Mesenchymal stem cell (in vitro differentiated cells and primary cell): ENCODE measurements at regions not wholly inside any gene's neighbourhood (a gene's known extent, or its start where the extent isn't known, plus 50 kb on each side); places are given as distances from the start of the nearest gene placed in this dataset.

Experiments used
- DNase-seq: peaks from one replicate; pipeline ENCODE4 v3.0.0-alpha.2; 2013
- H2AFZ ChIP-seq: one replicate; pipeline ENCODE4 v1.6.1; 2013; ENCODE audit warnings: low read depth, mild to moderate bottlenecking, control low read depth, inconsistent platforms, low read length, moderate library complexity
- H2AK5ac ChIP-seq: 2 replicates; pipeline ENCODE4 v1.6.1; 2013; ENCODE audit warnings: low read length, moderate library complexity, mild to moderate bottlenecking, inconsistent platforms; ENCODE audit not compliant: severe bottlenecking
- H2BK120ac ChIP-seq: one replicate; pipeline ENCODE4 v1.6.1; 2013; ENCODE audit warnings: low read depth, mild to moderate bottlenecking, inconsistent platforms, low read length, moderate library complexity
- H2BK12ac ChIP-seq, 2 experiments: one replicate each; pipeline ENCODE4 v1.6.1; 2013; ENCODE audit warnings: inconsistent platforms in 2 of 2, low read length in 2 of 2, mild to moderate bottlenecking in 2 of 2, moderate library complexity in 2 of 2, control low read depth in 1 of 2
- H2BK15ac ChIP-seq: one replicate; pipeline ENCODE4 v1.6.1; 2013; ENCODE audit warnings: mild to moderate bottlenecking, low read depth, inconsistent platforms; ENCODE audit not compliant: poor library complexity, severe bottlenecking
- H2BK5ac ChIP-seq: 2 replicates; pipeline ENCODE4 v1.6.1; 2013; ENCODE audit warnings: low read depth, mild to moderate bottlenecking, low read length, control low read depth, inconsistent platforms; ENCODE audit not compliant: poor library complexity, severe bottlenecking
- H3K14ac ChIP-seq, 2 experiments: one replicate each; pipeline ENCODE4 v1.6.1; 2013; ENCODE audit warnings: inconsistent platforms in 2 of 2, low read length in 2 of 2, control low read depth in 1 of 2, mild to moderate bottlenecking in 1 of 2, moderate library complexity in 1 of 2
- H3K18ac ChIP-seq, 2 experiments: one replicate each; pipeline ENCODE4 v1.6.1; 2013; ENCODE audit warnings: inconsistent platforms in 2 of 2, low read length in 2 of 2, control low read depth in 1 of 2, low read depth in 1 of 2, mild to moderate bottlenecking in 1 of 2
- H3K23ac ChIP-seq, 2 experiments: one replicate each; pipeline ENCODE4 v1.6.1; 2013; ENCODE audit warnings: inconsistent platforms in 2 of 2, low read length in 2 of 2, mild to moderate bottlenecking in 2 of 2, moderate library complexity in 2 of 2, control low read depth in 1 of 2
- H3K27ac ChIP-seq: 2 replicates; pipeline ENCODE4 v1.5.1; 2013; ENCODE audit warnings: mild to moderate bottlenecking, moderate library complexity, low read length, control low read depth, inconsistent platforms; ENCODE audit not compliant: poor library complexity, severe bottlenecking
- H3K27me3 ChIP-seq, 2 experiments: 2 replicates each; pipeline versions ENCODE4 v1.6.1 to v1.7.0; 2013; ENCODE audit warnings: low read length in 2 of 2, mild to moderate bottlenecking in 2 of 2, moderate library complexity in 2 of 2, control low read depth in 1 of 2, inconsistent platforms in 1 of 2; ENCODE audit not compliant: control insufficient read depth in 1 of 2, insufficient read depth in 1 of 2
- H3K36me3 ChIP-seq, 2 experiments: 2 replicates each; pipeline versions ENCODE4 v1.6.1 to v1.7.0; 2013; ENCODE audit warnings: low read length in 2 of 2, control low read depth in 1 of 2, inconsistent platforms in 1 of 2, low read depth in 1 of 2, mild to moderate bottlenecking in 1 of 2; ENCODE audit not compliant: insufficient read depth in 2 of 2, control insufficient read depth in 1 of 2
- H3K4ac ChIP-seq, 2 experiments: one replicate each; pipeline ENCODE4 v1.6.1; 2013; ENCODE audit warnings: inconsistent platforms in 2 of 2, low read length in 2 of 2, mild to moderate bottlenecking in 2 of 2, moderate library complexity in 2 of 2, control low read depth in 1 of 2, low read depth in 1 of 2
- H3K4me1 ChIP-seq: 2 replicates; pipeline ENCODE4 v1.6.1; 2013; ENCODE audit warnings: low read depth, low read length, control low read depth; ENCODE audit not compliant: control insufficient read depth, insufficient read depth
- H3K4me2 ChIP-seq: 2 replicates; pipeline ENCODE4 v1.6.1; 2013; ENCODE audit warnings: low read length, mild to moderate bottlenecking, inconsistent platforms; ENCODE audit not compliant: poor library complexity, severe bottlenecking
- H3K4me3 ChIP-seq, 2 experiments: 2 replicates each; pipeline versions ENCODE4 v1.5.1 to v1.7.0; 2013; ENCODE audit warnings: low read length in 2 of 2, mild to moderate bottlenecking in 2 of 2, control low read depth in 1 of 2, low read depth in 1 of 2; ENCODE audit not compliant: insufficient read depth in 1 of 2
- H3K79me1 ChIP-seq: replicated peaks from 2 replicates; pipeline ENCODE4 v1.6.1; 2013; ENCODE audit warnings: mild to moderate bottlenecking, control low read depth, low read length, inconsistent platforms; ENCODE audit not compliant: poor library complexity, severe bottlenecking
- H3K9ac ChIP-seq: 2 replicates; pipeline ENCODE4 v1.7.0; 2013; ENCODE audit warnings: mild to moderate bottlenecking, low read length, moderate library complexity
- H3K9me3 ChIP-seq: 2 replicates; pipeline ENCODE4 v1.7.0; 2013; ENCODE audit warnings: mild to moderate bottlenecking, low read length; ENCODE audit not compliant: control insufficient read depth
- H4K8ac ChIP-seq: one replicate; pipeline ENCODE4 v1.6.1; 2013; ENCODE audit warnings: inconsistent platforms, mild to moderate bottlenecking, low read length, moderate library complexity
- H4K91ac ChIP-seq: one replicate; pipeline ENCODE4 v1.6.1; 2013; ENCODE audit warnings: mild to moderate bottlenecking, low read length, inconsistent platforms
- WGBS: methylation state at CpG from one replicate; pipeline ENCODE4 v1.1.7; 2013; ENCODE audit warnings: mixed read lengths; 5-methylcytosine and 5-hydroxymethylcytosine counted together

DNA sequence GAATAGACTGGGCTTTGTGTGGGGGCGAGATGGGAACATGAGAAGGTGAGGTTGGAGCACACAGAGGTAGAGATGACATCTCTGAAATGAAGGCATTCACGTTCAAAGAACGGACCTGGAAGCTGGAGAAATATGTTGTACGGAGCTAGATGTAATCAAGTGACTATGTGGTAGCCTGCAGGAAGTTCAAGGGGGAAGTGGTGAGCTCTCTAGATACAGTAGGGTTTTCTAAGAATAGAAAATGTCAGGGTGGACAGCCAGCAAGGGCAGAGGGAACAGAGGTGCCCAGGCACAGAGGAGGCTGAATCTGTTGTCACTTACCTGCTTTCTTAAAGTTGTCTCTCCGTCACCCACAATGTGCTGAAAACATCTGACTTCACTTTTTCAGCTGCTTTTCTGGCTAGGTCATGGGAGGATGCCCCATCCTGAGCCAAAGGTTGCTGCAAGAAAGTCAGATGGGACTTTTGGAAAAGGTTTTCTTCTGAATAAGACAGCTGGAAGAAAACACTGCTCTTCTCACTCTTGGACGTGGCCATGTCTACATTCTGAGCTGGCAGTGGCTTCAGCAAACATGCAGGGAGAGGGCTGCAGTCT is 171.5 kb upstream of the B3GAT1 start:
- H3K14ac ChIP-seq: no peak overlapping the region
- H3K27me3 ChIP-seq: peaks cover 0 to 4% of the 10 kb centered on the region in 2 experiments
- no peak for DNase-seq
- 63% methylated on average over 6 of the region's 6 CpGs for WGBS
- H2BK15ac ChIP-seq: no peak overlapping the region
- H4K8ac ChIP-seq: no peak overlapping the region
- H3K9ac ChIP-seq: no peak overlapping the region
- H4K91ac ChIP-seq: no peak overlapping the region
- H3K4me1 ChIP-seq: no peaks in the 10 kb centered on the region
- no peak overlapping the region for H2AFZ ChIP-seq
- H3K18ac ChIP-seq: no peak overlapping the region
- H3K79me1 ChIP-seq: no peaks in the 10 kb centered on the region
- no peaks in the 10 kb centered on the region for H3K9me3 ChIP-seq
- H3K4me2 ChIP-seq: no peak overlapping the region
- H3K23ac ChIP-seq: no peak overlapping the region
- no peak overlapping the region for H2BK12ac ChIP-seq
- no peak overlapping the region for H2BK5ac ChIP-seq
- H3K4me3 ChIP-seq: no peak overlapping the region
- no peak overlapping the region for H3K4ac ChIP-seq
- H3K36me3 ChIP-seq: no peaks in the 10 kb centered on the region
- no peak overlapping the region for H2AK5ac ChIP-seq
- H3K27ac ChIP-seq: no peak overlapping the region
- no peak overlapping the region for H2BK120ac ChIP-seq

- Histone ChIP-seq H3K36me3 (no peaks in the 10 kb centered on the region), H2BK12ac (no peak overlapping the region), H3K79me1 (no peaks in the 10 kb centered on the region), H3K9ac (no peak overlapping the region), H4K8ac (no peak overlapping the region), H2AK5ac (no peak overlapping the region), H3K14ac (no peak overlapping the region), H4K91ac (no peak overlapping the region), H2BK5ac (no peak overlapping the region), H3K4me1 (no peaks in the 10 kb centered on the region), H2AFZ (no peak overlapping the region), H3K23ac (no peak overlapping the region), H3K9me3 (no peaks in the 10 kb centered on the region), H2BK15ac (no peak overlapping the region), H3K4me3 (no peak overlapping the region), H3K27ac (no peak overlapping the region), H3K4me2 (no peak overlapping the region), H3K18ac (no peak overlapping the region), H3K4ac (no peak overlapping the region), H2BK120ac (no peak overlapping the region), H3K27me3 (peaks cover 0 to 5% of the 10 kb centered on the region in 2 experiments)
- 23% methylated on average over 1 of the region's 1 CpG for WGBS
- DNase-seq: no peak
These were observed 170.7 kb upstream of the B3GAT1 start for GRCh38 chr11:134582770-134583095.

DNA sequence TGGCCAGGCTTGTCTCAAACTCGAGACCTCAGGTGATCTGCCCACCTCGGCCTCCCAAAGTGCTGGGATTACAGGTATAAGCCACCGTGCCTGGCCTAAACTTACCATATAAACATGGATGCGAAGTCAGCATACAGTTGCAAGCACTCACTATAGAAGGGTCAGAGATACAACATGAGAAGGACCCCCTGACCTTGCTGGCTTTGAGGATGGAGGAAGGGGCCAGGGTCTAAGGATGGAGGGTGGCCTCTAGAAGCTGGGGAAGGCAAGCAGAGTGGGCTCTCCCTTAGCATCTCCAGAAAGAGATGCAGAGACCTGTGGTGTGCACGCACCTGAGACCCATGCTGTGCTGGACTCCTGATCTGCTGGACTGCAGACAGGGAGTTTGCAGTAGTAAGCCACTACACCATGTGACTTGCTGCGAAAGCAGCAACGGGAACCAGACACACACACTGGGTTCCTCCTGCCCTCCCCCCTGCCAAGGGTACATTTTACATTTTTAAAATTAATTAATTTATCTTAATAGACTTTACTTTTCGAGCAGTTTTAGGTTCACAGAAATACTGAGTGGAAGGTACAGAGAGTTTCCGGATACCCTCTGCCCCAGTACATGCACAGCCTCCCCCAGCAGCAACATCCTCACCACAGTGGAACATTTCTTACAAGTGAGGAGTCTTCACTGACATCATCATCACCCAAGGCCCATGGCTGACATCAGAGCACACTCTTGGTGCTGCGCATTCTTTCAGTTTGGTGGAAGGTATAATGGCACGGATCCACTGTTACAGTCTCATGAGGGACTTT is 170.1 kb upstream of the B3GAT1 start:
- WGBS: 78% methylated on average over 9 of the region's 11 CpGs
- H3K4me1 ChIP-seq: no peaks in the 10 kb centered on the region
- H3K9me3 ChIP-seq: no peaks in the 10 kb centered on the region
- no peak overlapping the region for H3K4me2 ChIP-seq
- H3K27ac ChIP-seq: no peak overlapping the region
- DNase-seq: no peak
- no peak overlapping the region for H3K18ac ChIP-seq
- H3K4me3 ChIP-seq: no peak overlapping the region
- H3K4ac ChIP-seq: no peak overlapping the region
- H2BK15ac ChIP-seq: no peak overlapping the region
- no peak overlapping the region for H4K8ac ChIP-seq
- no peak overlapping the region for H3K14ac ChIP-seq
- H2BK12ac ChIP-seq: no peak overlapping the region
- no peaks in the 10 kb centered on the region for H3K79me1 ChIP-seq
- no peak overlapping the region for H3K23ac ChIP-seq
- no peak overlapping the region for H3K9ac ChIP-seq
- no peak overlapping the region for H2AK5ac ChIP-seq
- peaks cover 0 to 10% of the 10 kb centered on the region in 2 experiments for H3K27me3 ChIP-seq
- H2BK5ac ChIP-seq: no peak overlapping the region
- H4K91ac ChIP-seq: no peak overlapping the region
- H2BK120ac ChIP-seq: no peak overlapping the region
- H3K36me3 ChIP-seq: no peaks in the 10 kb centered on the region
- H2AFZ ChIP-seq: no peak overlapping the region

- 85% methylated on average over 9 of the region's 9 CpGs for WGBS
- no peak overlapping the region for H2AK5ac ChIP-seq
- no peak overlapping the region for H2BK120ac ChIP-seq
- no peak overlapping the region for H2AFZ ChIP-seq
- no peaks in the 10 kb centered on the region for H3K79me1 ChIP-seq
- H3K36me3 ChIP-seq: no peaks in the 10 kb centered on the region
- no peak overlapping the region for H4K91ac ChIP-seq
- H3K4me1 ChIP-seq: no peaks in the 10 kb centered on the region
- DNase-seq: no peak
- H2BK5ac ChIP-seq: no peak overlapping the region
- no peak overlapping the region for H3K4me2 ChIP-seq
- H3K14ac ChIP-seq: no peak overlapping the region
- H2BK15ac ChIP-seq: no peak overlapping the region
- no peak overlapping the region for H3K27ac ChIP-seq
- no peak overlapping the region for H3K18ac ChIP-seq
- H3K4ac ChIP-seq: no peak overlapping the region
- no peaks in the 10 kb centered on the region for H3K9me3 ChIP-seq
- no peak overlapping the region for H4K8ac ChIP-seq
- H3K23ac ChIP-seq: no peak overlapping the region
- peaks cover 0 to 11% of the 10 kb centered on the region in 2 experiments for H3K27me3 ChIP-seq
- no peak overlapping the region for H3K9ac ChIP-seq
- no peak overlapping the region for H3K4me3 ChIP-seq
- H2BK12ac ChIP-seq: no peak overlapping the region
These were observed 169.1 kb upstream of the B3GAT1 start for GRCh38 chr11:134581121-134581626.
